TTC549 (cell line): ENCODE measurements at regions not wholly inside any gene's neighbourhood (a gene's known extent, or its start where the extent isn't known, plus 50 kb on each side); places are given as distances from the start of the nearest gene placed in this dataset.

ENCODE experiments used
- FAIRE-seq: peaks from 2 replicates; lab custom pipeline; 2012; peaks lifted over from hg19 to GRCh38; lab: Jason Lieb, UNC

GRCh38 chr10:118537623-118538022 lies 57.8 kb downstream of the PRLHR start:
- FAIRE-seq, result no peak

- no peak for FAIRE-seq
Measured at GRCh38 chr10:118534136-118534535, 61.3 kb downstream of the PRLHR start.

GRCh38 chr10:118531105-118531852 lies 64.2 kb downstream of the PRLHR start:
- no peak for FAIRE-seq

- FAIRE-seq, result no peak
Measured at GRCh38 chr10:118528426-118528825, 67.0 kb downstream of the PRLHR start.

- no peak for FAIRE-seq
Measured at GRCh38 chr10:118523775-118524174, 71.7 kb downstream of the PRLHR start.

GRCh38 chr10:118522791-118523498 lies 72.5 kb downstream of the PRLHR start:
- FAIRE-seq, result no peak

GRCh38 chr10:118521415-118522117 lies 73.9 kb downstream of the PRLHR start:
- FAIRE-seq, result no peak

- no peak for FAIRE-seq
Measured at GRCh38 chr10:118520116-118520742, 75.2 kb downstream of the PRLHR start.

- no peak for FAIRE-seq
Measured at GRCh38 chr10:118518095-118518494, 77.4 kb downstream of the PRLHR start.

GRCh38 chr10:118516716-118517115 lies 78.7 kb downstream of the PRLHR start:
- no peak for FAIRE-seq

GRCh38 chr10:118513174-118513573 lies 82.3 kb downstream of the PRLHR start:
- no peak for FAIRE-seq

GRCh38 chr10:118511711-118512110 lies 83.7 kb downstream of the PRLHR start:
- FAIRE-seq, result no peak

GRCh38 chr10:118508863-118509262 lies 86.6 kb downstream of the PRLHR start:
- FAIRE-seq, result no peak

- FAIRE-seq, result no peak
Measured at GRCh38 chr10:118508355-118508754, 87.1 kb downstream of the PRLHR start.

- FAIRE-seq, result no peak
Measured at GRCh38 chr10:118506671-118507590, 88.5 kb downstream of the PRLHR start.

- FAIRE-seq, result no peak
Measured at GRCh38 chr10:118505363-118505762, 90.1 kb downstream of the PRLHR start.

- no peak for FAIRE-seq
Measured at GRCh38 chr10:118504467-118505205, 90.8 kb downstream of the PRLHR start.

- FAIRE-seq, result no peak
Measured at GRCh38 chr10:118504044-118504443, 91.4 kb downstream of the PRLHR start.

GRCh38 chr10:118503192-118503591 lies 92.3 kb downstream of the PRLHR start:
- no peak for FAIRE-seq

GRCh38 chr10:118501637-118502440 lies 93.6 kb downstream of the PRLHR start:
- FAIRE-seq, result no peak
